ENCODE measurements at regions not wholly inside any gene's neighbourhood (a gene's known extent, or its start where the extent isn't known, plus 50 kb on each side); places are given as distances from the start of the nearest gene placed in this dataset.
"Not testable (repeated sequence)": the region's sequence is repeated elsewhere in the genome, so short reads cannot be mapped to it uniquely, and the experiment has no call there.

DNA sequence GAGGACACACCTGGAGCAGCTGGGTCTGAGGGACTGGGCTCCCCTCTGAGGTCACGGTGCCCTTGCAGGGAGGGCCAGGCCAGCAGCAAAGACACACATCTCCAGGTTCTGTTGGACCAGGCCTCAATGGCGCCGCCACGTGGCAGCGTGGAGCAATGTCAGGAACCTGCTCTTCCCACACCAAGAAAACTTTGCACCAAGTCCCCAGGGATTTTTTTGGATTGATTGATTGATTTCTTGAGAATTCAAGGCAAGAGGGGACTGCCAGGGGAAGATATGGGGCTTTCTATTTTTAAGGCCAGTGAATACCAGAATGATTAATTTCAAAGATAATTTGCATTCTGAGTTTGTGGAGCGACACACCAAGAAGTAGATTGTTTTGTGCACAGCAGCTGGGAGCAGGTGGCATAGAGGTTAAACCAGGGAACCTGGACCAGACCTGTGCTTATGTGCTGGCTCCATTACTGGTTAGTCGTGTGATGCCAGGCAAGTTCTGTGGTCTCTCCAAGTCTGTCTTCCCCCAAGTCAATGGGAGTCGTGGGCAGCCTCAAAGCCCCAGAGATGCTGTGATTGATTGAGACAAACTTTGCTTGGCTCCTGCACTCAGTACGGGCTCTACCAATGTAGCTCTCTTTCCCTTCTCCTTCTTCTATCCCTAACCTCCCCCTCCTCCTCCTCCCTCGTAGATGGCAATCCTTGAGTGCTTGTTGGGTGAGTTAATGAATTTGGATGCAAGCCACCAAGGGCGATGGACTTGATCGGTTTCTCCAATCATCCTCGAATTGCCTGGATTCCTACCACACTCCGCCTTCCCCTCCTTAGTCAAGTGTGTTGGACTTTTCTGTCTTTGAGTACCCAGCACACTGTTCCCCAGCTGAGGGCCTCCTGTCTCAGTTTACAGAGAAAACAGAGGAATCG lies 96.2 kb upstream of the TRPM1 start:
- no peak for DNase-seq (ENCODE audit: low read depth, low spot score)
- H3K9me3 ChIP-seq (ENCODE audit: low read depth, low read length): no peaks in the 10 kb centered on the region
- no peak overlapping the region for H3K9ac ChIP-seq (ENCODE audit: insufficient read length)
- no peak overlapping the region for H3K27ac ChIP-seq
- no peak for TF ChIP-seq EZH2 (IDR thresholded peaks at IDR 0.05)
- no peak for TF ChIP-seq FOXP2 (optimal IDR thresholded peaks at IDR 0.05; ENCODE audit: control extremely low read depth, extremely low read length, insufficient read depth)
- TF ChIP-seq POLR2AphosphoS5 (IDR thresholded peaks at IDR 0.05; ENCODE audit: borderline replicate concordance, low read depth, low read length): no peak
- no peak overlapping the region for H3K4me3 ChIP-seq
- no peaks in the 10 kb centered on the region for H3K36me3 ChIP-seq (ENCODE audit: insufficient read depth, low read length)

GRCh38 chr15:31200735-31201151 lies 99.2 kb upstream of the TRPM1 start:
- no peaks in the 10 kb centered on the region for H3K9me3 ChIP-seq (ENCODE audit: low read depth, low read length)
- no peak overlapping the region for H3K4me3 ChIP-seq
- no peak overlapping the region for H3K27ac ChIP-seq
- H3K9ac ChIP-seq (ENCODE audit: insufficient read length): no peak overlapping the region
- no peak for DNase-seq (ENCODE audit: low read depth, low spot score)
- no peaks in the 10 kb centered on the region for H3K36me3 ChIP-seq (ENCODE audit: insufficient read depth, low read length)
- TF ChIP-seq FOXP2 (optimal IDR thresholded peaks at IDR 0.05; ENCODE audit: control extremely low read depth, extremely low read length, insufficient read depth): no peak
- no peak for TF ChIP-seq EZH2 (IDR thresholded peaks at IDR 0.05)
- no peak for TF ChIP-seq POLR2AphosphoS5 (IDR thresholded peaks at IDR 0.05; ENCODE audit: borderline replicate concordance, low read depth, low read length)

DNA sequence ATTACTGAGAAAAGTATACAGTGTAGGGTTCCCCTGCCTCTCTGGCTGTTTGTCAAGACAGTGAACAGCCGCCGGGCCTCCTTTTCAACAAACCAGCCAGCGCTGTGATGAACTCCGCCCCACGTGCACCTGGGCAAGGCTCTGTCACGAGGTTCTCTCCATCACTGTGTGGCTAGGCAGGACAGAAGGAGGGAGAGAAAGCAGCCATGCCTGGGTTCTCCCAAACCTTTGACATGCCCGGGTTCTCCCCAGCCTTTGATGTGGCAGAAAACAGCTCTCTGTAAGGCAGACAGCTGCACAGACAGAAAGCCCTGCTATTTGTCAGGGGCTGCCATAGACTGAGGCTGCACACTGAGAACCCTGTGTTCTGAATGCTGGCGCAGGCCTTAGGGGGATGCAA lies 101.4 kb upstream of the TRPM1 start:
- no peaks in the 10 kb centered on the region for H3K9me3 ChIP-seq (ENCODE audit: low read depth, low read length)
- H3K4me3 ChIP-seq: no peak overlapping the region
- TF ChIP-seq POLR2AphosphoS5 (IDR thresholded peaks at IDR 0.05; ENCODE audit: borderline replicate concordance, low read depth, low read length) (no peak), FOXP2 (optimal IDR thresholded peaks at IDR 0.05; ENCODE audit: control extremely low read depth, extremely low read length, insufficient read depth) (no peak), EZH2 (IDR thresholded peaks at IDR 0.05) (no peak)
- H3K9ac ChIP-seq (ENCODE audit: insufficient read length): no peak overlapping the region
- no peaks in the 10 kb centered on the region for H3K36me3 ChIP-seq (ENCODE audit: insufficient read depth, low read length)
- no peak overlapping the region for H3K27ac ChIP-seq
- no peak for DNase-seq (ENCODE audit: low read depth, low spot score)

DNA sequence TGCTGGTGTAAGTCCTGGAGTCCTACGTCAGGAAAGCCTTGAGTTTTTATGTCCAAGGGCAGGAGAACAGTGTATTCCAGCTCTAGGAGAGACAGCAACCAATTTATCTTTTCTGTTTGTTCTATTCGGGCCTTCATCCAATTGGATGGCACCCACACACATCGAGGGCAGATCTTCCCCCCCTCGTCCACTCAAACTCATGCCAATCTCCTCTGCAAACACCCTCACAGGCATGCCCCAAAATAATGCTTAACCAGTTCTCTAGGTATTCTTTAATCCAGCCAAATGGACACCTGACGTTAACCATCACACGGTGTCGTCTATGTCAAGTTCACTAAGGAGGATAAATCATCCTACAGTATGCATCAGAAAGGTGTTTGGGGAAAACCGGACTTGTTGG lies 102.5 kb upstream of the TRPM1 start:
- TF ChIP-seq EZH2 (IDR thresholded peaks at IDR 0.05) (no peak), FOXP2 (optimal IDR thresholded peaks at IDR 0.05; ENCODE audit: control extremely low read depth, extremely low read length, insufficient read depth) (no peak), POLR2AphosphoS5 (IDR thresholded peaks at IDR 0.05; ENCODE audit: borderline replicate concordance, low read depth, low read length) (no peak)
- no peak overlapping the region for H3K4me3 ChIP-seq
- H3K9me3 ChIP-seq (ENCODE audit: low read depth, low read length): no peaks in the 10 kb centered on the region
- H3K27ac ChIP-seq: no peak overlapping the region
- DNase-seq (ENCODE audit: low read depth, low spot score): no peak
- no peak overlapping the region for H3K9ac ChIP-seq (ENCODE audit: insufficient read length)
- H3K36me3 ChIP-seq (ENCODE audit: insufficient read depth, low read length): no peaks in the 10 kb centered on the region

GRCh38 chr15:31206386-31207181 lies 105.1 kb upstream of the TRPM1 start:
- H3K36me3 ChIP-seq (ENCODE audit: insufficient read depth, low read length): no peaks in the 10 kb centered on the region
- no peak overlapping the region for H3K4me3 ChIP-seq
- no peak overlapping the region for H3K9ac ChIP-seq (ENCODE audit: insufficient read length)
- TF ChIP-seq EZH2 (IDR thresholded peaks at IDR 0.05) (no peak), POLR2AphosphoS5 (IDR thresholded peaks at IDR 0.05; ENCODE audit: borderline replicate concordance, low read depth, low read length) (no peak), FOXP2 (optimal IDR thresholded peaks at IDR 0.05; ENCODE audit: control extremely low read depth, extremely low read length, insufficient read depth) (no peak)
- H3K27ac ChIP-seq: no peak overlapping the region
- H3K9me3 ChIP-seq (ENCODE audit: low read depth, low read length): no peaks in the 10 kb centered on the region
- DNase-seq (ENCODE audit: low read depth, low spot score): no peak

DNA sequence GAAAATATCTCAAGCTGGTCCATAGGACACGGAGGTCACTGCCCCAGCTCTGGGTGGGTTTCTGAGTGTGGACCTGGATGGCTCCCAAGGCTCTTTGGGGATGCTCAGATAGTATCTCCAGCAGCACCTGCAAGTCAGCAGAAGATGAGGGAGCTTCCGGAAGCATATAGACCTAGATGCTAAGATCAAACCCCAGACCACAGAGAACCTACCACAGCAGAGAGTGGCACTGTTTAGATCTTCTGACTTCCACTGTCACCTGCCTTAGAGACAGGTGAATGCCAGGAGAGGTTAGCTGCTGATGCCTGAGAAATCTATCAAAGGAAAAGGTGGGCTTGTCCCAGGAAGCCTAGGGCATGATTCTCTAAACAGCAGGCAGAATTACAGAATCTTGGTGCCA lies 105.7 kb upstream of the TRPM1 start:
- no peaks in the 10 kb centered on the region for H3K36me3 ChIP-seq (ENCODE audit: insufficient read depth, low read length)
- H3K9me3 ChIP-seq (ENCODE audit: low read depth, low read length): no peaks in the 10 kb centered on the region
- TF ChIP-seq FOXP2 (optimal IDR thresholded peaks at IDR 0.05; ENCODE audit: control extremely low read depth, extremely low read length, insufficient read depth) (no peak), EZH2 (IDR thresholded peaks at IDR 0.05) (no peak), POLR2AphosphoS5 (IDR thresholded peaks at IDR 0.05; ENCODE audit: borderline replicate concordance, low read depth, low read length) (no peak)
- DNase-seq (ENCODE audit: low read depth, low spot score): no peak
- H3K27ac ChIP-seq: no peak overlapping the region
- H3K9ac ChIP-seq (ENCODE audit: insufficient read length): no peak overlapping the region
- no peak overlapping the region for H3K4me3 ChIP-seq

DNA sequence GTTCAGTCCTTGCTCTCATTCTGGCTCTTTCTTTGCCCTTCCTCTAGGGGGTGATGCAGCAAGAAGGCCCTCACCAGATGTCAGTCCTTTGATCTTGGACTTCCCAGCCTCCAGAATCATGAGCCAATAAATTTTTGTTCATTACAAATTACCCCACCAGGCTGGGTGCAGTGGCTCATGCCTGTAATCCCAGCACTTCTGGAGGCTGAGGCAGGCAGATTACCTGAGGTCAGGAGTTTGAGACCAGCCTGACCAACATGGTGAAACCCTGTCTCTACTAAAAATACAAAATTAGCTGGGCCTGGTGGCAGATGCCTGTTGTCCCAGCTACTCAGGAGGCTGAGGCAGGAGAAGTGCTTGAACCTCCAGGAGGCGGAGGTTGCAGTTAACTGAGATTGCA lies 106.3 kb upstream of the TRPM1 start:
- not testable (repeated sequence) for H3K9me3 ChIP-seq (ENCODE audit: low read depth, low read length); H3K4me3 ChIP-seq; DNase-seq (ENCODE audit: low read depth, low spot score); H3K27ac ChIP-seq; H3K36me3 ChIP-seq (ENCODE audit: insufficient read depth, low read length); H3K9ac ChIP-seq (ENCODE audit: insufficient read length)

GRCh38 chr15:31208817-31209216 lies 107.3 kb upstream of the TRPM1 start:
- no peak for DNase-seq (ENCODE audit: low read depth, low spot score)
- TF ChIP-seq POLR2AphosphoS5 (IDR thresholded peaks at IDR 0.05; ENCODE audit: borderline replicate concordance, low read depth, low read length) (no peak), EZH2 (IDR thresholded peaks at IDR 0.05) (no peak), FOXP2 (optimal IDR thresholded peaks at IDR 0.05; ENCODE audit: control extremely low read depth, extremely low read length, insufficient read depth) (no peak)
- no peak overlapping the region for H3K4me3 ChIP-seq
- H3K36me3 ChIP-seq (ENCODE audit: insufficient read depth, low read length): no peaks in the 10 kb centered on the region
- no peak overlapping the region for H3K9ac ChIP-seq (ENCODE audit: insufficient read length)
- H3K27ac ChIP-seq: no peak overlapping the region
- H3K9me3 ChIP-seq (ENCODE audit: low read depth, low read length): no peaks in the 10 kb centered on the region

Measured in SK-N-MC (cell line).